Sigmoid colon (tissue), 6 donors: ENCODE measurements at regions not wholly inside any gene's neighbourhood (a gene's known extent, or its start where the extent isn't known, plus 50 kb on each side); places are given as distances from the start of the nearest gene placed in this dataset.

Source experiments
- DNase-seq: peaks from one replicate; pipeline ENCODE4 v3.0.0-alpha.2; 2019
- H3K27ac ChIP-seq, 4 donors: fragments of 200-600 bp; sonication (generic); one replicate each; pipeline ENCODE4 v1.5.1; 2016 to 2019; ENCODE audit warnings: mild to moderate bottlenecking in 1 of 4
- H3K27me3 ChIP-seq, 3 donors: fragments of 200-600 bp; sonication (generic); one replicate each; pipeline ENCODE4 v1.5.1; 2019; ENCODE audit warnings: mild to moderate bottlenecking in 1 of 3
- H3K36me3 ChIP-seq, 4 donors: fragments of 200-600 bp; sonication (generic); one replicate each; pipeline ENCODE4 v1.5.1; 2016 to 2019
- H3K4me1 ChIP-seq, 4 donors: fragments of 200-600 bp; sonication (generic); one replicate each; pipeline ENCODE4 v1.5.1; 2017 to 2019
- H3K4me3 ChIP-seq, 4 donors: fragments of 200-600 bp; sonication (generic); one replicate each; pipeline ENCODE4 v1.5.1; 2017 to 2019; ENCODE audit warnings: mild to moderate bottlenecking in 2 of 4, moderate library complexity in 1 of 4
- H3K9me3 ChIP-seq, 4 donors: fragments of 200-600 bp in 3 of 4; sonication (generic) in 3 of 4; one replicate each; pipeline versions ENCODE4 v1.5.1 to v1.6.1; 2013 to 2019
- EP300 ChIP-seq, 4 donors: sonication (generic); formaldehyde crosslinking; IDR thresholded peaks; one replicate each; pipeline ENCODE4 v1.6.1; 2017; ENCODE audit warnings: antibody characterized with exemption in 4 of 4
- POLR2A ChIP-seq, 2 donors: fragments of 450-650 bp; IDR thresholded peaks; one replicate each; pipeline ENCODE4 v1.6.1; 2016; ENCODE audit warnings: antibody characterized with exemption in 2 of 2, mild to moderate bottlenecking in 2 of 2, moderate library complexity in 2 of 2
- POLR2AphosphoS5 ChIP-seq, 4 donors: sonication (generic); formaldehyde crosslinking; IDR thresholded peaks; one replicate each; pipeline ENCODE4 v1.6.1; 2017; ENCODE audit warnings: antibody characterized with exemption in 4 of 4
- WGBS, 2 donors: extraction: QIAGEN DNeasy Blood & Tissue Kit; methylation state at CpG; one replicate each; pipeline ENCODE4 v1.1.7; 2013; 5-methylcytosine and 5-hydroxymethylcytosine counted together
- intact Hi-C: fragments of 100-400 bp; cut with DNase I; formaldehyde crosslinking; loops from one replicate; pipeline ENCODE4 v1.15.1; 2023
- TF ChIP-seq, protein P1 (sequence below), 4 experiments: fragments of 450-650 bp in 3 of 4; fragments of 200-600 bp in 1 of 4; IDR thresholded peaks; one replicate each; pipeline ENCODE4 v1.5.1; 2016 to 2019; ENCODE audit warnings: antibody characterized with exemption in 4 of 4, mild to moderate bottlenecking in 3 of 4, moderate library complexity in 2 of 4
- donor health status: healthy with polysubstance abuse.
- donor health status: healthy.

DNA sequence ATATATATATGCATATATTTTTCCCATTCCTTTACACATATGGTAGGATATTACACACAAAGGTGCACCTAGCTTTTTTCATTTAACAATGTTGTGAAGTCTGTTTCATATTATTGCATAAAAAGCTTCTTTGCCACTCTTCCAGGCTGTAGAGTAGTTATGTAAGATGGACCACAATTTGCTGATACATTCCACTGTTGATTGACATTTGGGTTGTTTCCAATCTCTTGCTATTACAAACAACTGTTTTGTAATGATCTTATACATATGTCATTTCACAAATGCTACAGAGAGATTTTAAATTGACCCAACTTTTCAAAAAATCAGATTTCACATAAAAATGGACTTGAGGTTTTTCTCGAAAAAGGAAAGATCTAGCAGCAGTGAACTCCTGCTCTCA lies 301.4 kb downstream of the CDCA7 start:
- H3K27ac ChIP-seq, result no peak overlapping the region
- no peaks in the 10 kb centered on the region for H3K36me3 ChIP-seq
- H3K27me3 ChIP-seq, result no peaks in the 10 kb centered on the region
- peaks cover 0 to 11% (median 10%) of the 10 kb centered on the region in 4 donors for H3K4me1 ChIP-seq
- H3K4me3 ChIP-seq, result no peak overlapping the region
- 0 to 36% methylated on average over 1 of the region's 1 CpG for WGBS, 2 donors
- intact Hi-C loops, result no loop called here
- DNase-seq, result no peak
- TF ChIP-seq POLR2AphosphoS5 (IDR thresholded peaks at IDR 0.05), result no peak
- no peaks in the 10 kb centered on the region for H3K9me3 ChIP-seq

- TF ChIP-seq POLR2A (IDR thresholded peaks at IDR 0.05) (no peak), POLR2AphosphoS5 (IDR thresholded peaks at IDR 0.05) (no peak), EP300 (IDR thresholded peaks at IDR 0.05) (no peak)
- TF ChIP-seq, protein P1, sequence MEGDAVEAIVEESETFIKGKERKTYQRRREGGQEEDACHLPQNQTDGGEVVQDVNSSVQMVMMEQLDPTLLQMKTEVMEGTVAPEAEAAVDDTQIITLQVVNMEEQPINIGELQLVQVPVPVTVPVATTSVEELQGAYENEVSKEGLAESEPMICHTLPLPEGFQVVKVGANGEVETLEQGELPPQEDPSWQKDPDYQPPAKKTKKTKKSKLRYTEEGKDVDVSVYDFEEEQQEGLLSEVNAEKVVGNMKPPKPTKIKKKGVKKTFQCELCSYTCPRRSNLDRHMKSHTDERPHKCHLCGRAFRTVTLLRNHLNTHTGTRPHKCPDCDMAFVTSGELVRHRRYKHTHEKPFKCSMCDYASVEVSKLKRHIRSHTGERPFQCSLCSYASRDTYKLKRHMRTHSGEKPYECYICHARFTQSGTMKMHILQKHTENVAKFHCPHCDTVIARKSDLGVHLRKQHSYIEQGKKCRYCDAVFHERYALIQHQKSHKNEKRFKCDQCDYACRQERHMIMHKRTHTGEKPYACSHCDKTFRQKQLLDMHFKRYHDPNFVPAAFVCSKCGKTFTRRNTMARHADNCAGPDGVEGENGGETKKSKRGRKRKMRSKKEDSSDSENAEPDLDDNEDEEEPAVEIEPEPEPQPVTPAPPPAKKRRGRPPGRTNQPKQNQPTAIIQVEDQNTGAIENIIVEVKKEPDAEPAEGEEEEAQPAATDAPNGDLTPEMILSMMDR (IDR thresholded peaks at IDR 0.05), result no peak
- peaks cover 0 to 5% (median 3%) of the 10 kb centered on the region in 4 donors for H3K4me1 ChIP-seq
- no peaks in the 10 kb centered on the region for H3K27me3 ChIP-seq
- no peaks in the 10 kb centered on the region for H3K36me3 ChIP-seq
- intact Hi-C loops, result no loop called here
- peak overlapping the region in 1 of 4 donors; percentile 19 for H3K27ac ChIP-seq
- H3K4me3 ChIP-seq, result no peak overlapping the region
- 74 to 82% methylated on average over 10 of the region's 10 CpGs for WGBS, 2 donors
- no peaks in the 10 kb centered on the region for H3K9me3 ChIP-seq
- no peak for DNase-seq
These were observed 303.5 kb downstream of the CDCA7 start for GRCh38 chr2:173657996-173658717.

GRCh38 chr2:173658946-173659371 lies 304.3 kb downstream of the CDCA7 start:
- 80 to 88% methylated on average over 2 of the region's 2 CpGs for WGBS, 2 donors
- Histone ChIP-seq H3K4me3 (no peak overlapping the region), H3K4me1 (peaks cover 0 to 5% (median 2%) of the 10 kb centered on the region in 4 donors), H3K27me3 (no peaks in the 10 kb centered on the region), H3K36me3 (no peaks in the 10 kb centered on the region), H3K9me3 (no peaks in the 10 kb centered on the region), H3K27ac (no peak overlapping the region)
- DNase-seq, result no peak
- intact Hi-C loops, result no loop called here
- TF ChIP-seq EP300 (IDR thresholded peaks at IDR 0.05) (no peak), POLR2A (IDR thresholded peaks at IDR 0.05) (no peak), POLR2AphosphoS5 (IDR thresholded peaks at IDR 0.05) (no peak)
- TF ChIP-seq, protein P1 (IDR thresholded peaks at IDR 0.05), result no peak

DNA sequence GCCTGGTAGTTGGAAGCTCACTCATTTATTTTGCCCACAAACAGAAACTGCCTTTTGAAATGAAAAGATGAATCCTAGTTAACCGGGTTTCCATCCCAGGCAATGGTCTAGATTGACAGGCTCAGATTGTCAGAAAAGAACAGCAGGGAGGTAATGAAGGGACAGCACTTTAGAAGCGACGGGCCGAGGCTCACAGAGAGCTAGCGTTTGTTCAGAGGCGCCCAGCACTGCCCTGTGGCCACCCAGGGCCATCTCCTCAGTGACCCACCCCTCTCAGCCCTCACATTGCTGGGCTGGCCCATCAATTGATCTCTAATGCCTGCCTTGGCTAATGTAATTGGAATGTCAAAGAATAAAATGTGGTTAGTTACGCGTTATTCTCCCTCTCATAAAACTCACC lies 304.8 kb downstream of the CDCA7 start:
- no peak overlapping the region for H3K27ac ChIP-seq
- TF ChIP-seq, protein P1 (IDR thresholded peaks at IDR 0.05), result no peak
- TF ChIP-seq EP300 (IDR thresholded peaks at IDR 0.05) (no peak), POLR2A (IDR thresholded peaks at IDR 0.05) (no peak), POLR2AphosphoS5 (IDR thresholded peaks at IDR 0.05) (no peak)
- H3K4me3 ChIP-seq, result no peak overlapping the region
- no peaks in the 10 kb centered on the region for H3K36me3 ChIP-seq
- peaks cover 0 to 5% (median 2%) of the 10 kb centered on the region in 4 donors for H3K4me1 ChIP-seq
- no peak for DNase-seq
- WGBS, 2 donors, result 94 to 97% methylated on average over 8 of the region's 8 CpGs
- H3K27me3 ChIP-seq, result no peaks in the 10 kb centered on the region
- H3K9me3 ChIP-seq, result no peaks in the 10 kb centered on the region
- intact Hi-C loops, result no loop called here

DNA sequence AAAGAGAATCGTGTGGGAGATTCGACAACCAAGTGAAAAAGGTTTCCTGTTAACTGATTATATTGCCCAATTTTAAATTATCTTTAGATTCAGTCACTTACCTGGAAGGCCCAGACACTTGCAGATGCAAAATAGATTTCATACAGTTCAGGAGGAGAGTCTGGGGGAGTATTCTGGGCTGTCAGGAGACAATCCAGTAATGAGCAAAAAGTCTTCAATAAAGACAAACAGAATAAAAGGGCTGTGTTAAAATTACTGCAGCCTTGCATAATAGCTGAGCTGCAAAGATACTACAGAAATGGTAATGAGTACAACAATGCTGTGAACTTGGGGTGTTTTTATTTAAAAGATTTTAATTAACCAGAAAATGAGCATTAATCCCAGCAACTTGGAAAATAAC lies 303.6 kb downstream of the SP3 start:
- WGBS, 2 donors, result 68 to 94% methylated on average over 2 of the region's 2 CpGs
- TF ChIP-seq EP300 (IDR thresholded peaks at IDR 0.05), result no peak
- TF ChIP-seq, protein P1 (IDR thresholded peaks at IDR 0.05), result no peak
- TF ChIP-seq POLR2AphosphoS5 (IDR thresholded peaks at IDR 0.05), result no peak
- no peak for TF ChIP-seq POLR2A (IDR thresholded peaks at IDR 0.05)
- intact Hi-C loops, result no loop called here

More for the DNA sequence above, 303.6 kb downstream of the SP3 start:
- no peaks in the 10 kb centered on the region for H3K36me3 ChIP-seq
- DNase-seq, result no peak
- H3K9me3 ChIP-seq, result no peaks in the 10 kb centered on the region
- H3K27ac ChIP-seq, result no peak overlapping the region
- H3K4me3 ChIP-seq, result no peak overlapping the region
- H3K4me1 ChIP-seq, result peaks cover 0 to 5% (median 2%) of the 10 kb centered on the region in 4 donors
- no peaks in the 10 kb centered on the region for H3K27me3 ChIP-seq
